IMR-90 (cell line): ENCODE measurements at regions not wholly inside any gene's neighbourhood (a gene's known extent, or its start where the extent isn't known, plus 50 kb on each side); places are given as distances from the start of the nearest gene placed in this dataset.

Experiments
- MAZ ChIP-seq: IDR thresholded peaks from 2 replicates; pipeline ENCODE4 v1.6.1; 2012; ENCODE audit warnings: low read depth, mild to moderate bottlenecking, low read length, improper control_type of control experiment, moderate library complexity, borderline replicate concordance
- MXI1 ChIP-seq: IDR thresholded peaks from 2 replicates; pipeline ENCODE4 v1.6.1; 2012; ENCODE audit warnings: low read depth, mild to moderate bottlenecking, low read length, moderate library complexity, borderline replicate concordance

- TF ChIP-seq MAZ (no peak), MXI1 (no peak)
These were observed 460.3 kb upstream of the LARGE1 start for GRCh38 chr22:34380532-34380931.
